ENCODE measurements at regions not wholly inside any gene's neighbourhood (a gene's known extent, or its start where the extent isn't known, plus 50 kb on each side); places are given as distances from the start of the nearest gene placed in this dataset.

DNA sequence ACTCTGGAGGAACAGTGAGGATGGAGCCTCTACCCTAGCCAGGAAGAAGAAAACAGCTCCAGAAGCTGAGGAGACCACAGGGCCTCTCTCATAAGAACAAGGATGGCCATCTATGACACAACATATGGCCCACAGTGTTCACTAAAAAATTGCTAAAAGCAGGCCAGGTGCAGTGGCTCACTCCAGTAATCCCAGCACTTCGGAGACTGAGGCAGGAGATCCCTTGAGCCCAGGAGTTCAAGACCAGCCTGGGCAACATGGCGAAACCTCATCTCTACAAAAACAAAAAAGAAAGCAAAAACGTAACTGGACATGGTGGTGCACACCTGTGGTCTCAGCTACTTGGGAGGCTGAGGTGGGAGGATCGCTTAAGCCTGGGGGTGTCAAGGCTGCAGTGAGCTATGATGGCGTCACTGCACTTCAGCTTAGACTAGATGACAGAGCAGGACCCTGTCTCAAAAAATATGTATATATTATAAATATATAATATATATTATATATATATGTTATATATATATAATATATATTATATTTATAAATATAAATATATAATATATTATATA is 103.1 kb downstream of the TOMM20 start:
- no peak overlapping the region for H2AFZ ChIP-seq (ENCODE audit: low read depth)
- H3K4me2 ChIP-seq = no peak overlapping the region
- no peaks in the 10 kb centered on the region for H4K20me1 ChIP-seq (ENCODE audit: insufficient read depth)
- no peaks in the 10 kb centered on the region for H3F3A ChIP-seq (replicated peaks; ENCODE audit: insufficient read depth)
- no peaks in the 10 kb centered on the region for H3K79me2 ChIP-seq (ENCODE audit: insufficient read depth)
- 94% methylated on average over 5 of the region's 5 CpGs for WGBS (ENCODE audit: low lambda C conversion rate)
- DNase-seq = no peak
- TF ChIP-seq SMC3 (IDR thresholded peaks at IDR 0.05; ENCODE audit: low read depth, low read length) (no peak), MEF2A (IDR thresholded peaks at IDR 0.05; ENCODE audit: borderline replicate concordance, low read depth) (no peak)
- TF ChIP-seq, protein P1, sequence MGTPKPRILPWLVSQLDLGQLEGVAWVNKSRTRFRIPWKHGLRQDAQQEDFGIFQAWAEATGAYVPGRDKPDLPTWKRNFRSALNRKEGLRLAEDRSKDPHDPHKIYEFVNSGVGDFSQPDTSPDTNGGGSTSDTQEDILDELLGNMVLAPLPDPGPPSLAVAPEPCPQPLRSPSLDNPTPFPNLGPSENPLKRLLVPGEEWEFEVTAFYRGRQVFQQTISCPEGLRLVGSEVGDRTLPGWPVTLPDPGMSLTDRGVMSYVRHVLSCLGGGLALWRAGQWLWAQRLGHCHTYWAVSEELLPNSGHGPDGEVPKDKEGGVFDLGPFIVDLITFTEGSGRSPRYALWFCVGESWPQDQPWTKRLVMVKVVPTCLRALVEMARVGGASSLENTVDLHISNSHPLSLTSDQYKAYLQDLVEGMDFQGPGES (IDR thresholded peaks at IDR 0.05; ENCODE audit: low read depth, low read length) = no peak
- TF ChIP-seq, protein P2, sequence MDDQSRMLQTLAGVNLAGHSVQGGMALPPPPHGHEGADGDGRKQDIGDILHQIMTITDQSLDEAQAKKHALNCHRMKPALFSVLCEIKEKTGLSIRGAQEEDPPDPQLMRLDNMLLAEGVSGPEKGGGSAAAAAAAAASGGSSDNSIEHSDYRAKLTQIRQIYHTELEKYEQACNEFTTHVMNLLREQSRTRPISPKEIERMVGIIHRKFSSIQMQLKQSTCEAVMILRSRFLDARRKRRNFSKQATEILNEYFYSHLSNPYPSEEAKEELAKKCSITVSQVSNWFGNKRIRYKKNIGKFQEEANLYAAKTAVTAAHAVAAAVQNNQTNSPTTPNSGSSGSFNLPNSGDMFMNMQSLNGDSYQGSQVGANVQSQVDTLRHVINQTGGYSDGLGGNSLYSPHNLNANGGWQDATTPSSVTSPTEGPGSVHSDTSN (IDR thresholded peaks at IDR 0.05) = no peak
- TF ChIP-seq, protein P3, sequence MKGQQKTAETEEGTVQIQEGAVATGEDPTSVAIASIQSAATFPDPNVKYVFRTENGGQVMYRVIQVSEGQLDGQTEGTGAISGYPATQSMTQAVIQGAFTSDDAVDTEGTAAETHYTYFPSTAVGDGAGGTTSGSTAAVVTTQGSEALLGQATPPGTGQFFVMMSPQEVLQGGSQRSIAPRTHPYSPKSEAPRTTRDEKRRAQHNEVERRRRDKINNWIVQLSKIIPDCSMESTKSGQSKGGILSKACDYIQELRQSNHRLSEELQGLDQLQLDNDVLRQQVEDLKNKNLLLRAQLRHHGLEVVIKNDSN (IDR thresholded peaks at IDR 0.05; ENCODE audit: borderline replicate concordance, low read depth) = no peak
- no peak overlapping the region for H3K9ac ChIP-seq
- no peaks in the 10 kb centered on the region; a peak in 1 of 4 replicates for H3K4me1 ChIP-seq (ENCODE audit: control insufficient read depth in 1 of 2, insufficient read depth in 2 of 2, low read depth in 1 of 2, low read length in 1 of 2)
- no peak overlapping the region for H3K27ac ChIP-seq (ENCODE audit: low read depth in 2 of 2, low read length in 1 of 2)
- CTCF ChIA-PET = interaction anchor here (0.6 kb wide), 1 partner anchor 70 kb away, joined by 3 read pairs; no protein-coding TSS in a partner anchor
- no peaks in the 10 kb centered on the region for H3K9me3 ChIP-seq
- POLR2A ChIA-PET = no interaction called here
- H3K4me3 ChIP-seq (ENCODE audit: low read depth in 2 of 2, low read length in 1 of 2) = no peak overlapping the region
- no peaks in the 10 kb centered on the region for H3K36me3 ChIP-seq (replicated peaks in 1 of 2; ENCODE audit: control insufficient read depth in 1 of 2, insufficient read depth in 2 of 2, low read length in 1 of 2)
- H3K9me2 ChIP-seq = no peaks in the 10 kb centered on the region
- H3K27me3 ChIP-seq (ENCODE audit: insufficient read depth) = no peaks in the 10 kb centered on the region

DNA sequence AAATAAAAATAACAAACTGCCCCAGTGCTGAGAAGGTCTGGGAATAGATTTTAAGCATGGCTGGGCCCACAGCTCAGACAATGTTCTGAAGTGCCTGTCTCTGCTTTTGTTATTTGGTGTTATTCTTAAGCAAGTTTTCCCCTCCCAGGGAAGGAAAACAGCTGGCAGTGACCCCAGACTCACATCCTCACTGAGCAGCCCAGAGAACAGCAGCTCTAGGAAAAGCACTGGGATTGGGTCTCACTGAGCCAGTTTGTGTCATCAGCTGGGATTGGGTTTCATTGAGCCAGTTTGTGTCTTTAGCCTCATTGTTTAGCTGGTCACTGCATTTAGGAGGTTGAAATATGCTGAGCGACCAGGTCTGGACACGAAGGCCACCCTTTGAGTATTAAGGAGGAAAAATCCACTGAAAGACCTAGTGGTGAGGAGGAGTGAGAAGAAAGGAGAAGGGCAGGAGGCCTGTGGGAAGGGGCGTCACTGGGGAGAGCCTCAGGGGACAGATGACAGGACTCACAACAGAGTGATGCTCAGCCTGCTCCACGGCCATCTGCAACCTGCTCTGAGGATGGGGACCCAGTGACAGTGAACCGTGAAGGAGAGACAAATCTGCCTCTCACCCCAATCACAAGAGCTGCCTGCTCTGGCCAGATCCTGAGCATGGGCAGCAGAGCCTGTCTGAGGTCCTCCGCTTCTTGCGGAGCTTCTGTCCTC is 103.8 kb downstream of the TOMM20 start:
- no peak overlapping the region for H2AFZ ChIP-seq (ENCODE audit: low read depth)
- H3K4me3 ChIP-seq (ENCODE audit: low read depth in 2 of 2, low read length in 1 of 2) = no peak overlapping the region
- no peaks in the 10 kb centered on the region for H3K27me3 ChIP-seq (ENCODE audit: insufficient read depth)
- H3K27ac ChIP-seq (ENCODE audit: low read depth in 2 of 2, low read length in 1 of 2) = no peak overlapping the region
- H4K20me1 ChIP-seq (ENCODE audit: insufficient read depth) = no peaks in the 10 kb centered on the region
- ChIA-PET CTCF (interaction anchor here (0.6 kb wide), 1 partner anchor 69 kb away, joined by 3 read pairs; no protein-coding TSS in a partner anchor), POLR2A (no interaction called here)
- H3F3A ChIP-seq (replicated peaks; ENCODE audit: insufficient read depth) = no peaks in the 10 kb centered on the region
- H3K9me2 ChIP-seq = no peaks in the 10 kb centered on the region
- no peaks in the 10 kb centered on the region for H3K79me2 ChIP-seq (ENCODE audit: insufficient read depth)
- DNase-seq = no peak
- H3K4me1 ChIP-seq (ENCODE audit: control insufficient read depth in 1 of 2, insufficient read depth in 2 of 2, low read depth in 1 of 2, low read length in 1 of 2) = no peaks in the 10 kb centered on the region; a peak in 1 of 4 replicates
- no peaks in the 10 kb centered on the region for H3K9me3 ChIP-seq
- H3K9ac ChIP-seq = no peak overlapping the region
- WGBS (ENCODE audit: low lambda C conversion rate) = 95% methylated on average over 7 of the region's 7 CpGs
- no peak overlapping the region for H3K4me2 ChIP-seq
- no peaks in the 10 kb centered on the region for H3K36me3 ChIP-seq (replicated peaks in 1 of 2; ENCODE audit: control insufficient read depth in 1 of 2, insufficient read depth in 2 of 2, low read length in 1 of 2)
- TF ChIP-seq, protein P4, sequence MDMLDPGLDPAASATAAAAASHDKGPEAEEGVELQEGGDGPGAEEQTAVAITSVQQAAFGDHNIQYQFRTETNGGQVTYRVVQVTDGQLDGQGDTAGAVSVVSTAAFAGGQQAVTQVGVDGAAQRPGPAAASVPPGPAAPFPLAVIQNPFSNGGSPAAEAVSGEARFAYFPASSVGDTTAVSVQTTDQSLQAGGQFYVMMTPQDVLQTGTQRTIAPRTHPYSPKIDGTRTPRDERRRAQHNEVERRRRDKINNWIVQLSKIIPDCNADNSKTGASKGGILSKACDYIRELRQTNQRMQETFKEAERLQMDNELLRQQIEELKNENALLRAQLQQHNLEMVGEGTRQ (IDR thresholded peaks at IDR 0.05; ENCODE audit: borderline replicate concordance, low read depth, low read length) = no peak
- TF ChIP-seq EP300 (IDR thresholded peaks at IDR 0.05; ENCODE audit: borderline replicate concordance in 1 of 2, low read depth in 1 of 2, low read length in 1 of 2) (no peak), FOSL2 (IDR thresholded peaks at IDR 0.05; ENCODE audit: borderline replicate concordance, low read depth) (no peak), NFIC (IDR thresholded peaks at IDR 0.05; ENCODE audit: borderline replicate concordance) (no peak), RFX5 (IDR thresholded peaks at IDR 0.05; ENCODE audit: low read length) (no peak)
- TF ChIP-seq, protein P5, sequence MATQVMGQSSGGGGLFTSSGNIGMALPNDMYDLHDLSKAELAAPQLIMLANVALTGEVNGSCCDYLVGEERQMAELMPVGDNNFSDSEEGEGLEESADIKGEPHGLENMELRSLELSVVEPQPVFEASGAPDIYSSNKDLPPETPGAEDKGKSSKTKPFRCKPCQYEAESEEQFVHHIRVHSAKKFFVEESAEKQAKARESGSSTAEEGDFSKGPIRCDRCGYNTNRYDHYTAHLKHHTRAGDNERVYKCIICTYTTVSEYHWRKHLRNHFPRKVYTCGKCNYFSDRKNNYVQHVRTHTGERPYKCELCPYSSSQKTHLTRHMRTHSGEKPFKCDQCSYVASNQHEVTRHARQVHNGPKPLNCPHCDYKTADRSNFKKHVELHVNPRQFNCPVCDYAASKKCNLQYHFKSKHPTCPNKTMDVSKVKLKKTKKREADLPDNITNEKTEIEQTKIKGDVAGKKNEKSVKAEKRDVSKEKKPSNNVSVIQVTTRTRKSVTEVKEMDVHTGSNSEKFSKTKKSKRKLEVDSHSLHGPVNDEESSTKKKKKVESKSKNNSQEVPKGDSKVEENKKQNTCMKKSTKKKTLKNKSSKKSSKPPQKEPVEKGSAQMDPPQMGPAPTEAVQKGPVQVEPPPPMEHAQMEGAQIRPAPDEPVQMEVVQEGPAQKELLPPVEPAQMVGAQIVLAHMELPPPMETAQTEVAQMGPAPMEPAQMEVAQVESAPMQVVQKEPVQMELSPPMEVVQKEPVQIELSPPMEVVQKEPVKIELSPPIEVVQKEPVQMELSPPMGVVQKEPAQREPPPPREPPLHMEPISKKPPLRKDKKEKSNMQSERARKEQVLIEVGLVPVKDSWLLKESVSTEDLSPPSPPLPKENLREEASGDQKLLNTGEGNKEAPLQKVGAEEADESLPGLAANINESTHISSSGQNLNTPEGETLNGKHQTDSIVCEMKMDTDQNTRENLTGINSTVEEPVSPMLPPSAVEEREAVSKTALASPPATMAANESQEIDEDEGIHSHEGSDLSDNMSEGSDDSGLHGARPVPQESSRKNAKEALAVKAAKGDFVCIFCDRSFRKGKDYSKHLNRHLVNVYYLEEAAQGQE (IDR thresholded peaks at IDR 0.05; ENCODE audit: low read depth, low read length) = no peak
- TF ChIP-seq, protein P1 (IDR thresholded peaks at IDR 0.05; ENCODE audit: low read depth, low read length) = no peak
- TF ChIP-seq, protein P3 (IDR thresholded peaks at IDR 0.05; ENCODE audit: borderline replicate concordance, low read depth) = no peak

All from SK-N-SH (cell line).